Activated T-cell treated with anti-CD3 and anti-CD28 coated beads, Interleukin-2, amount 50 U/mL, for 4 hours (primary cell): ENCODE measurements at regions not wholly inside any gene's neighbourhood (a gene's known extent, or its start where the extent isn't known, plus 50 kb on each side); places are given as distances from the start of the nearest gene placed in this dataset.
A peak's percentile ranks its signal among the peaks of the same experiment; 100 is the strongest.
"Not testable (repeated sequence)": the region's sequence is repeated elsewhere in the genome, so short reads cannot be mapped to it uniquely, and the experiment has no call there.

Source experiments
- ATAC-seq, 2 donors: fragments of 200-7000 bp; cut with Tn5 transposase; one replicate each; pipeline ENCODE4 v1.10.0; 2021
- DNase-seq: peaks from one replicate; pipeline ENCODE4 v3.0.0-alpha.2; 2020
- H3K27me3 Mint-ChIP-seq: one replicate; pipeline ENCODE4 v1.8.0; 2021; ENCODE audit warnings: low read depth, mixed read lengths
- H3K36me3 Mint-ChIP-seq: one replicate; pipeline ENCODE4 v1.8.0; 2022; ENCODE audit warnings: mixed read lengths; ENCODE audit not compliant: insufficient read depth
- H3K4me1 Mint-ChIP-seq: one replicate; pipeline ENCODE4 v1.8.0; 2021; ENCODE audit warnings: low read depth, mixed read lengths
- H3K4me3 Mint-ChIP-seq: one replicate; pipeline ENCODE4 v1.8.0; 2021; ENCODE audit warnings: mild to moderate bottlenecking, moderate library complexity, mixed read lengths
- H3K9me3 Mint-ChIP-seq: one replicate; pipeline ENCODE4 v1.8.0; 2021; ENCODE audit warnings: mixed read lengths

- Mint-ChIP-seq H3K27me3 (no peaks in the 10 kb centered on the region), H3K4me1 (peaks cover 8% of the 10 kb centered on the region), H3K9me3 (no peaks in the 10 kb centered on the region), H3K4me3 (no peak overlapping the region), H3K36me3 (no peaks in the 10 kb centered on the region)
- ATAC-seq: no peak
- DNase-seq: no peak
These were observed 51.8 kb upstream of the PMAIP1 start for GRCh38 chr18:59848002-59848401.

DNA sequence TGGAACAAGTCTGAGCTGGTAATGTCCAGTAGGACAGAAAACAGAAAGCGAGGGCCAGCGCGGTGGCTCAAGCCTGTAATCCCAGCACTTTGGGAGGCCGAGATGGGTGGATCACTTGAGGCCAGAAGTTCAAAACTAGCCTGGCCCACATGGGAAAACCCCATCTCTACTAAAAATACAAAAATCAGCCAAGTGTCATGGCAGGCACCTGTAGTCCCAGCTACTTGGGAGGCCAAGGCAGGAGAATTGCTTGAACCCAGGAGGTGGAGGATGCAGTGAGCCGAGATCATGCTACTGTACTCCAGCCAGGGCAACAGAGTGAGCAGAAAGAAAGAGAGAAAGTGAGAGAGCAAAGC, 52.3 kb upstream of the PMAIP1 start:
- H3K36me3 Mint-ChIP-seq, DNase-seq, H3K9me3 Mint-ChIP-seq, H3K4me1 Mint-ChIP-seq, H3K27me3 Mint-ChIP-seq: not testable (repeated sequence)
- peak overlapping the region; percentile 31 for H3K4me3 Mint-ChIP-seq
- peak; percentile 40 to 42 for ATAC-seq

- Mint-ChIP-seq H3K27me3 (peaks cover 2% of the 10 kb centered on the region), H3K4me3 (no peak overlapping the region), H3K9me3 (no peaks in the 10 kb centered on the region), H3K4me1 (peaks cover 8% of the 10 kb centered on the region), H3K36me3 (no peaks in the 10 kb centered on the region)
- DNase-seq (no peak), ATAC-seq (peak; percentile 88 to 90)
These were observed 52.8 kb upstream of the PMAIP1 start for GRCh38 chr18:59846814-59847490.

DNA sequence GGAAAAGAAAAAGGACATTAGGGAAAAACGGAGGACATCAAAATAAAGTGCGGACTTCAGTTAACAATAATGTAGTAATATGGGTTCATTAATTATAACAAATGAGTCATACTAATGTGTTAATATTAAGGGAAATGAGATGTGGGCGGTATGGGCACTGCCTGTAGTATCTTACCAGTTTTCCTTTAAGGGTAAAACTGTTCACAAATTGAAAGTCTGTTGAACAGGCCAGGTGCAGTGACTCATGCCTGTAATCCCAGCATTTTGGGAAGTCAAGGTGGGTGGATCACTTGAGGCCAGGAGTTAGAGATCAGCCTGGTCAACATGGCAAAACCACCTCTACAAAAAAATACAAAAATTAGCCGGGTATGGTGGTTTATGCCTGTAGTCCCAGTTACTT, 56.8 kb upstream of the PMAIP1 start:
- Mint-ChIP-seq H3K9me3 (no peaks in the 10 kb centered on the region), H3K4me3 (no peak overlapping the region), H3K36me3 (no peaks in the 10 kb centered on the region), H3K27me3 (peaks cover 2% of the 10 kb centered on the region), H3K4me1 (peaks cover 8% of the 10 kb centered on the region)
- ATAC-seq: no peak
- no peak for DNase-seq

DNA sequence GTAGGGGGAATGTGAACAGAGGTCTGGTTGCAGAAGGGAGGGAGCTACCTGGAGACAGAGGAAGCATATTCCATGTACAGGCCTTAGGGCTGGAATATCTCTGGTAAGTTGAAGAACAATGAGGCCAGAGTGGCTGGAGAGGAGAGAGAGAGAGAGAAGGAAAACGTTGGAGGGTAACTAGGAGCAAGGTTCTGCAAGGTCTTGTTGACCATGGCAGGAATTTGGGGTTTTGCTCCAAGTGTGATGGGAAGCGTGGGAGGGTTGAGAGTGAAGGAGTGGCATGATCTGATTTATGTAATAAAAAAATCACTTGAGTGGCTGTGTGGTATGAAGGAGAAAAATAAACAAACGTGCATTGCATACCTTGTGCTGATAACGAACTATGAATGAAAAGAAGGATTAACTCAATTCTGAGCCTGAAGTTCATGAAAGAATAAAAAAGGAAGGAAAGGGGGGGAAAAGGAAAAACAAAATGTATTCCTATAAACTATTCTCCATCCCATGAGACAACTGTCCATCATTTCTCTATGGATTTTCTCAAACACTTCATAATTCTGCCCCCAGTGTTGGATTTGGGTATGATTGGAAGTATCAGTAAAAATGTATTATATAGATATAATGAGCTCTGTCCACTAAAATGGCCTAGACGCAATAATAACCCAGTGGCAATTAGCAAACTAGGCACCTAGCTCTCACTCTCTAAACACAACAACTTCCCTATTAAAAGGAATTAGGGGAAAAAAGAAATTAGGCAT, 59.7 kb upstream of the PMAIP1 start:
- ATAC-seq (no peak), DNase-seq (no peak)
- H3K27me3 Mint-ChIP-seq: peaks cover 2% of the 10 kb centered on the region
- no peaks in the 10 kb centered on the region for H3K36me3 Mint-ChIP-seq
- no peaks in the 10 kb centered on the region for H3K9me3 Mint-ChIP-seq
- H3K4me1 Mint-ChIP-seq: no peaks in the 10 kb centered on the region
- no peak overlapping the region for H3K4me3 Mint-ChIP-seq

- H3K4me3 Mint-ChIP-seq: no peak overlapping the region
- no peaks in the 10 kb centered on the region for H3K9me3 Mint-ChIP-seq
- H3K27me3 Mint-ChIP-seq: peaks cover 3% of the 10 kb centered on the region
- no peak for ATAC-seq
- H3K36me3 Mint-ChIP-seq: no peaks in the 10 kb centered on the region
- no peak for DNase-seq
- no peaks in the 10 kb centered on the region for H3K4me1 Mint-ChIP-seq
These were observed 60.5 kb upstream of the PMAIP1 start for GRCh38 chr18:59839246-59839645.

DNA sequence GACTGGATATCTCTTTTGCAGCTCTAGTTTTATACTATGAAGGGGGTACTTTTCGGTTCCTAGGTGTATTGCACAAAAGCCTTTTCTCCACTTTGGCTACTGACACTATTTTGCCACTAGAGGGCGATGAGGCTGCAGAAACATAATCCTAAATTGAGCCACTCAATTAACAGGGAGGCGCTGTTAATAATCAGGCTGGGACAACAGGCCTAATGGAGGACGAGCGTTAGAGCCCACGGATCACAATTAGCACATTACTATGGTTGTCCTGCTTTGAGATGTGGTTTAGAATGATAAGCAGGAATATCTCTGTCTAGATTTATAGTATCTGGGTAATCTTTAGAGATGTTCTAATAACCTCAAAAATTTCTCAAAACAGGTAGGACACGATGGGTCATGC, 62.2 kb upstream of the PMAIP1 start:
- Mint-ChIP-seq H3K27me3 (peaks cover 3% of the 10 kb centered on the region), H3K36me3 (no peaks in the 10 kb centered on the region), H3K4me3 (no peak overlapping the region), H3K9me3 (no peaks in the 10 kb centered on the region), H3K4me1 (no peaks in the 10 kb centered on the region)
- DNase-seq (peak; percentile 28), ATAC-seq (peak; percentile 55 to 71)

DNA sequence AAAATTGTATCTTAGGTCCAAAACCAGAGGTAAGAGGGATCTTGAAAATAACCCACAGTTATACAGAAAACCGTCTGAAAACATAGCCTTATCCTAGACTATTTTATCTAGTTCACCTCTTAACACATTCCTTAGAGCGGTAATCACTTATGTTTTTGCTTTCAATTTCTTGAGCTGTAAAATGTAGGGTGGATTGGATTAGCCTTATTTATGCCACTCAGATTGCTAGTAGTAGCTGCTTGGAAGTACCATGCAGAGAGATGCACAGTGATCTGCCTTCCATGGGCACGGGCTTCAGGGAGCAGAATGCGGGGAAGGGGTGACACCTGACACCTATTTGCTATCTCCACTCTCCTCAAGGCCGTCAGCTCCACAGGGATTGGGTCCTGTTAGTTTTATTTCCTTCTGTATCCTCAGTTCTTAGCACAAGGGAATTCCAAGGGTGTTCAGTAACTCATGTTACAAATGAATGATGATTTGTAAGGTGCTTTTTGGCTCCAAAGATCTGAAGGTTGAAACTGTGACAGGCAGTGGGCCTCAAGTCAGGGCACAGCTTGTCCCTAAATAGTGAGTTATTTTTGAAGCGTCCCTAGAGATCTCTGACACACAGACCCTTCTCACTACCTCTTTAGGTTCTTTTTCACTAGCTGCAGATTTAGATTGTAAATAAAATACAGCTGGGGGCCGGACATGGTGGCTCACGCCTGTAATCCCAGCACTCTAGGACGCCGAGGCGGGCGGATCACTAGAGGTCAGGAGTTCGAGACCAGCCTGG, 64.0 kb upstream of the PMAIP1 start:
- Mint-ChIP-seq H3K4me3 (no peak overlapping the region), H3K4me1 (no peaks in the 10 kb centered on the region), H3K27me3 (peaks cover 1% of the 10 kb centered on the region), H3K36me3 (no peaks in the 10 kb centered on the region), H3K9me3 (no peaks in the 10 kb centered on the region)
- ATAC-seq (no peak), DNase-seq (no peak)

- ATAC-seq (peak; percentile 59 to 77), DNase-seq (no peak)
- H3K27me3 Mint-ChIP-seq: peaks cover 3% of the 10 kb centered on the region
- no peaks in the 10 kb centered on the region for H3K9me3 Mint-ChIP-seq
- no peaks in the 10 kb centered on the region for H3K4me1 Mint-ChIP-seq
- H3K36me3 Mint-ChIP-seq: no peaks in the 10 kb centered on the region
- H3K4me3 Mint-ChIP-seq: no peak overlapping the region
These were observed 65.5 kb upstream of the PMAIP1 start for GRCh38 chr18:59834267-59834666.

DNA sequence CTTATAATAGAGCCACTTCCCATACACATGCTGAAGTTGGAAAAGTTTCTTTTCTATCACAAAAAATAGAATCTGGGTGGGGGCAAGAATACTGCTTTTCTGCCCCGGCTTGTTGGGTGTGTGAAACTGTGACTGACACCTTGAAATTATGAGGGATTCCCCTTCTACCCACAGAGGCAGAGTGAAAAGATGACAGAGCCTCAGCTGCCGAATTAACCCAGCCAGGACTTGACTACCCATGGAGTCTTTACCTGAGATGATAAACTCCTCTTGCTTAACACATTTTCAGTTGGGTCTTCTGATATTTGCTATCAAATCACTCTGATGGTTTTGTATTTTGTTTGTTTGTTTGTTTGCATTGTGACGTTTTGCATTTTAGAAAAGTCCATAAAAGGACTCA, 66.0 kb upstream of the PMAIP1 start:
- no peaks in the 10 kb centered on the region for H3K36me3 Mint-ChIP-seq
- no peaks in the 10 kb centered on the region for H3K4me1 Mint-ChIP-seq
- H3K4me3 Mint-ChIP-seq: no peak overlapping the region
- H3K9me3 Mint-ChIP-seq: no peaks in the 10 kb centered on the region
- H3K27me3 Mint-ChIP-seq: peaks cover 3% of the 10 kb centered on the region
- DNase-seq (no peak), ATAC-seq (peak; percentile 43 to 81)

GRCh38 chr18:59823596-59824195, 76.1 kb upstream of the PMAIP1 start:
- no peak for ATAC-seq
- Mint-ChIP-seq H3K4me1 (no peaks in the 10 kb centered on the region), H3K4me3 (no peak overlapping the region), H3K9me3 (no peaks in the 10 kb centered on the region), H3K36me3 (no peaks in the 10 kb centered on the region), H3K27me3 (peaks cover 11% of the 10 kb centered on the region)
- DNase-seq: no peak

DNA sequence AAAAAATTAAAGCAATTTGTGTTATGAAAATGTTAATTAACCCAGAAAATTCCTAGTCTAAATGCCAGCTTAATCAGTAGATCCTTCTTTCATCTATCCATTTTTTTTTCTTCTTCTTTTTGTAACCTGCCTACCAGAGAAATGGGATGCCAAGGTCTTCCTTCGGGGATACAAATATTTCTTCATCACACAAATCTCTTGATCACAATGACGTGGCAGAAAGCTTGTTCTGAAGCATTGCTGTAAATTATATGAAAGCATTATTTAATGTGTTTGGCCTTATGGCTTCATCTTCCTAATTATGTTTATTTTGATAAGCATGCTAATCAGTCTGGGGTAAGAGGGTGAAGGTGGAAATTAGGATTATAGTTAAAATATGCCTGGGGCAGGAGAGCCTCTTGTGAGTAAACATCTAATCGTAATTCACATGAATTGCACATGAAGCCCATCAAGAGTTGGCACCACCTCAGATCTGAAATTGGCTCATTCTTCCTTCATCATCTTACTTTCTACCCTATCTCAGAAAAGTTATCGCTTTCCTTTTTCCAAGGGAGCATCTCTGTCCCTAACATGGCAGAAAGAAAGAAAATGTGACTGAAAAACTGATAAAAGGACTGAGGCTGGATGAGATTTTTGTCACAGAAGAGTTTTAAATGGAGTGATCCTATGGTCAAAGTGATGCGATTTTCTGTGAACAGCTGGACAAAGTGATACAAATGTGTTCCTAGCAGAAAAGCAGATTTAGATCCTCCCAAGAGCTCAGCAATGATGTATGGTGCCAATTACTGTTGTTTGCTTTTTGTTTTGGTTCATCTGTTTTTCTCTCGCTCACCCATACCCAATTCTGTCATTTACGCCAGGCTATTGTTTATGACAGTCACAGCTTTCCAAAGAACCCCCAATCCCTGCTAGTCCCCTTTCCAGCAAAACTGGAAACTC, 76.9 kb upstream of the PMAIP1 start:
- no peaks in the 10 kb centered on the region for H3K9me3 Mint-ChIP-seq
- no peak overlapping the region for H3K4me3 Mint-ChIP-seq
- DNase-seq (no peak), ATAC-seq (no peak)
- peaks cover 10% of the 10 kb centered on the region for H3K27me3 Mint-ChIP-seq
- H3K36me3 Mint-ChIP-seq: no peaks in the 10 kb centered on the region
- H3K4me1 Mint-ChIP-seq: no peaks in the 10 kb centered on the region

DNA sequence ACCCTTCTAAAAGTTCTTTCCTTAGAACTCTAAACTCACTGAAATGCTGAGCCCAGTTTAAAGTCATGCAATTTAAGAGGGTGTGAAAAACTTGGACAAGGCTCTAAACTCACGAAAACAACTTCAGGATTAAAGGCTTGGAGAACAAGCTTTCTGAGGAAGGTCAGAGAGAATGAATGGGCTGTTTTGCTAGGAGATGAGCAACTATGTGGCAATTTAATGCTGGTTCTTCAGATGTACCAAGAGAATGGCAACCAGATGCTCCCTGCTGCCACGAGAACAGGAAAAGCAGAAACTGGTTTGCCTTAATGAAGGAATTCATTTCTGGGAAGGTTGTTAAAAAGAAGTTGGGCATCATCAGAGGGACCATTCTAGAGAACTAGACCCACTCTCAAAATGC, 77.8 kb upstream of the PMAIP1 start:
- DNase-seq (no peak), ATAC-seq (no peak)
- Mint-ChIP-seq H3K27me3 (peaks cover 14% of the 10 kb centered on the region), H3K4me1 (no peaks in the 10 kb centered on the region), H3K4me3 (no peak overlapping the region), H3K9me3 (no peaks in the 10 kb centered on the region), H3K36me3 (no peaks in the 10 kb centered on the region)

- no peaks in the 10 kb centered on the region for H3K9me3 Mint-ChIP-seq
- ATAC-seq (no peak), DNase-seq (no peak)
- H3K36me3 Mint-ChIP-seq: no peaks in the 10 kb centered on the region
- H3K27me3 Mint-ChIP-seq: peaks cover 10% of the 10 kb centered on the region
- H3K4me3 Mint-ChIP-seq: no peak overlapping the region
- no peaks in the 10 kb centered on the region for H3K4me1 Mint-ChIP-seq
These were observed 79.1 kb upstream of the PMAIP1 start for GRCh38 chr18:59820663-59821062.
